ENCODE measurements at regions not wholly inside any gene's neighbourhood (a gene's known extent, or its start where the extent isn't known, plus 50 kb on each side); places are given as distances from the start of the nearest gene placed in this dataset.
"Not testable (repeated sequence)": the region's sequence is repeated elsewhere in the genome, so short reads cannot be mapped to it uniquely, and the experiment has no call there.

DNA sequence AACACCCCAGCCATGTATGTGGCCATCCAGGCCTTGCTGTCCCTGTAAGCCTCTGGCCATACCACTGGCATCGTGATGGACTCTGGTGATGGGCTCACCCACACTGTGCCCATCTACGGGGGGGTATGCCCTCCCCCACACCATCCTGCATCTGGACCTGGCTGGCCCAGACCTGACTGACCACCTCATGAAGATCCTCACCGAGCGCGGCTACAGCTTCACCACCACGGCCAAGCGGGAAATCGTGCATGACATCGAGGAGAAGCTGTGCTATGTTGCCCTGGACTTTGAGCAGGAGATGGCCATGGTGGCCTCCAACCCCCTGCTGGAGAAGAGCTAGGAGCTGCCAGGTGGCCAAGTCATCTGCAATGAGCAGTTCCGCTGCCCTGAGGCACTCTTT, 80.4 kb upstream of the ZCCHC2 start:
- DNase-seq: no peak

DNA sequence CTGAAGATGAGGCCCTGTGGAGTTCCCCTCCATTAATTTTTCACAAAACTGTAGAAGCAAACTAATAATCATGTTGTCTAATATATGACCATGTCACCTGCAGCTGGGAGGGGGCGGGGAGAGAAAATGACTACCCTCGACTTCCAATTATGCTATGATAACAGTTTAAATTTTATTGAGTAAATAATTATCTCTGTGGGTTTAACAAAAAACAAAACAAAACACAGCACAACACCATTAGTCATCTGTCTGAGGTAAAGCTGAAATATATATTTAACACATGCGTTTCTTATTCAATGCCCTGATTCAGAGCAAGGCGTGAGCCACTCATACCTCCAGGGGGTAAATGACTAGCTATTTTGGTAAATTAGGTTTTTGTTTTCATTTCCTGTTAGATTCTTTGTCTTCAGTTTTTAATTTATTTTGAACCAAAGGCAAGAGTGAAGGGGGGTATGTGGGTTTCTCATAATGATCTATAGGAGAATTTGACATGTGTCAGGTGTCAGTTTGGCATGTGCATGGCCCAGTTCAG, 77.4 kb upstream of the ZCCHC2 start:
- no peak for DNase-seq

DNA sequence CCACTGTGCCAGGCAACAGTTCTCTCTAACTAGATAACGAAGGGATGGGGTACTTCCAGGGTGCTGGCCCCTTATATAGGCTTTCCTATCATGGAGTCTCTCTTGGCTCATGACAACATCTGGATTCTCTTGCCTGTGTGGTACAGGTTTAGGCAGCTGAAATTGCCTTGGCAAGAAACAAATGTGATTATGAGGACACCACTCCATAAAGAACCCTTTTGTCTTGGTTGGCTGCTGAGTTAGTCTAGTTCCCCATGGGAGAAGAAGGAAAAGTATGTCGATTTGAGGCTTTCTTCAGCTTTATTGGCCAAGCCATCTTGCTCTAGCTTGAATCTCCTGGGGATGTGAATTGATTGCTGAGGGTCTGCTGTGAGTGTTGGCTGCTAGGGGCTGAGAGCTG, 76.3 kb upstream of the ZCCHC2 start:
- no peak for DNase-seq

DNA sequence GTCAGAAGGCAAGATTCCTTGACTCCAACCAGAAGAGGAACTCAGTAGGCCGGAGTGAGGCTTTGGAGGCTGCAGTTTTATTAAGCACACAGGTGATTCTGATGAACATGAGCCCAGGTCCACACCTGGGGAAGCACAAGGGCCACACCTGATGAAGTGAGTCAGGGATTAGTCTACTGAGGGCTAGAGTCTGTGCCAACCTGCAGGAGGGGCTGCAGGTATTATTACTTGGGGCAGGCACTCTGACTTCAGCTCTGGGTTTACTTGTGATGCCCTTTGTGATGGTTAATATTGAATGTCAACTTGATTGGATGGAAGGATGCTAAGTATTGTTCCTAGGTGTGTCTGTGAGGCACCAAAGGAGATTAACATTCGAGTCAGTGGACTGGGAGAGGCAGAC, 75.2 kb upstream of the ZCCHC2 start:
- no peak for DNase-seq

DNA sequence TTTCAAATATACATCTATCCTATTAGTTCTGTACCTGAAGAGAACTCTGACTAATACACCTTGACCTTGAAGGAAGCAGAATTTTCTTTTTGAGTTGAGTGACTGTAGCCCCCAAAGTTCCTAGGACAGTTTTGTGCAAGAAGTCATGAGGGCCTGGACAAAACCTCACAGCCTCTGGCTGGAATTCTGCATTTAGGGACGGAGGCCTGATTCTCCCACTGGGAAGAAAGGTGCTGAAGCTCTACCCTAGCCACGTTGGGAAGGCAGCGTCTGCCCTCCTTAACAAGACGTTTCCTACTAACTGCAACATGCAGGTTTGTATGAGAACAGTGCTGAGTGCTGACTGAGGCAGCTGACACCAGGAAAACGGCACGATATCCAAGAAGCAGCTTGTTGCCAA, 74.4 kb upstream of the ZCCHC2 start:
- DNase-seq: no peak

DNA sequence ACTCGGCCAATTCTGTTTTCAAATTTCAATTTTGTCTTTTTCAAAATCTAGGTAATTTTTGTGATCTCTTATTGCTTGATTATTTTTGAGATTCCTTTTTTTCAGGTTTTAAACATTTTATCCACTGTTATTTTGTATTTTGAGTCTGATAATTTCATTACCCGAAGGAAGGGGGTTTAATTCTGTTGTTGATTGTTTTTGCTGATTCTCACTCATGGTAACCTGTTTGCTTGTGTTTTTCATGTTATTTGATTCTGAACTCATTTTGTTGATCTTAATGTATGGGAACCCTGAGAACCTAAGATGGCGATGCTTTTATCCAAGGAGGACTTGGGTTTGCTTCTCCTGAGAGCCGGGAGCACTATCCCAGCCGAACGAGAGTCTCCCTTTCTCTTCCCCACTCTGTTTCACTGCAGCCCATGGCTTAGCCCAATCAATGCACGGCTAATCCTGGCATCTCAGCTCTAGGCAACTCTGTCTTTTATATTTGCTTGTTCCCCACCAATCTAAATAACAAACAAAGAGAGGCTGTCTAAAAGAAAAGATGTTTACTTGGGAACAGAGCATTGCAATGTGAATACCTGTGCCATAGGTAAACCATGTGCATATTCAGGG, 73.2 kb upstream of the ZCCHC2 start:
- DNase-seq: no peak

DNA sequence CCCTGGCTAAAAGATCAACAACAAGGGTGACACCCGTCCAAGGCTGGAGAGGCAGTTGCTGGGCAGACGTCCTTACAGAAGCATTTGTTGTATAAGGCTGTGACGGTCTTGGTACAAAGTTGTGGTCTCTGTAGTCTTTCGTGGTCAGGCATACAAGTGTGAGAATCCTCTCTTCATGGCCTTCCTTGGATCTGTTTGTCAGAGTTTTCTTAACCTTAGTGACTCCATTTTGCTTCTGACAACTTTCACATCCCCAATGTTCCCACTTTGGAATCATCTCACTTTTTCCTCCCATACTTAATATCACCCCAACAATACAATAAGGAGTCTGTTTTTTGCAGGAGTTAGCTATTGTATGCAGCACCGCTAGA, 72.7 kb upstream of the ZCCHC2 start:
- no peak for DNase-seq

DNA sequence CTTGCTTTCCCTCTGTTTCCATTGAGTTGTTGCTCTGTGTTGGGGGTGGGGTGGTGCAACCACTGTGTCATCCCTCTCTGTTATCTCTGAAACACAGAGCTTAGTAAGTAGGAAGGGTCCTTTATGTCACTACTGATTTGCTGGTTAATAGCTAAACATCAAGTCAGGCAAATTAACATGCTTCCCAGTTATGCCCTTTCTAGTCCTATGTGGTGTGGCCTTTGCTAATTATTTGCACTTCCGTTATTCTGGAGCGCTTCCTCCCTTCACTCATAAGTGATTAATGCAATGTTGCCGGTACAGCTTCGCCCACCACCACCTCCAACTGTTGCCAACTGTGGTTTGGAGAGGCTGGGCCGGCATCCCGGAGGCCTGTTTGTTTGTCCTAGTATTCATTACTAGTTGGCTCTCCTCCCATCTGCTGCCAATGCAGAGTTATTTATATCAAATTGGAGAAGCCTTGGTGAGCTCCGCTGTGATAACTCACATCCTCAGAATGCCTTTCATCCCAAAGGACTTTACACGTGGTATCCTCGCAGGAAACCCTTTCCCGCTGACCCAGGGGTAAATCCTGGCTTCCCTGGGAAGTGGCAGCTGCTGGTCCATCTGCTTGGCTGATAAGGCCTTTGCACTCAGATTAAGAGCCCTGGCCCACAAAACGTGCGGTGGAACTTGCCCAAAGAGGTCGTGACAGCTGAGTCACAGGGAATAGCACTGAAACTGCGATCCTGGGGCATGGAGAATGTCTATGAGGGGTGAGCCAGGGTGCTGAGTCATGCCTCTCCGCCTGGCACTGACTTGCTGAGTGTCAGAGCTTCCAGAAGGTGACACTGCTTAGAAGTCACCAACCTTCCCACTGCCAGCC, 72.0 kb upstream of the ZCCHC2 start:
- DNase-seq: peak; percentile 62

DNA sequence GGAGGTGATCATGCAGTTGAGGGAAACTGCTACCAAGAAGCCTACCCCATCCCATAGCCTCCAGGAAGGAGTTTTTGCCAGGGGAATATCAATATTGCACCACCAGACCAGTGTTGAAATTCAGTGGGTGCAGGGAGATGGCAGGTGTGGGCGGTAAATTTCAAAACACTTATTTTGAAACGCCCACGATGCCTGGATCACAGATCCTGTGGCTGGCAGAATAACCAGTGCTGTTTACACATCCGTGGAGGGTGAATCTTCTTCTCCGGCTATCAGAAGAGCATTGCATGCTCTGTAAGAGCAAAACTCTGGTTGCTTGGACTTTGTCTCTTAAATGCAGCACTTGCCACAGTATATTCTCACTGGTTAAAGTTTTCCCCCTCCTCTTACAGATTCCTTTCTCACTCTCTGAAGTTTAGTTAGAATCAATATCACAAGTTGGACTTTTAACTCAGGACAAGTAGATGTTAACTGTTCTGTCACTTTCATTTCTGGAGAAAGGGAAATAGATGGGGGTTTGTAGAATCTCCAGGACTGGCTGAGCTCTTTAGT, 70.5 kb upstream of the ZCCHC2 start:
- DNase-seq: no peak

DNA sequence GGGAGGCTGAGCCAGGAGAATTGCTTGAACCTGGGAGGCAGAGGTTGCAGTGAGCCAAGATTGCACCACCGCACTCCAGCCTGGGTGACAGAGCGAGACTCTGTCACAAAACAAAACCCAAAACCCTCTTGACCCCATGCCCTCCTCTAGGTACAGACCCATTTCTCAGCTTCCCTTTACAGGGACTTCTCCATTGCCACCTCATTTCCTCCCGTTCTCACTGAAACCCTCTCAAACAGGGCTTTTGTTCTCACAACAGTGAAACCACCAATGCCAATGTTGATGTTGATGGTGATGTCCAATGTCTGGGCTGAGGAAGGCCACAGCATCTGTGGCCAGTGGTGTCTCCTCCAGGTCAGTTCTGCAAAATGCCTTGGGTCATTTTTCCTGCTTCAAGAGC, 69.0 kb upstream of the ZCCHC2 start:
- no peak for DNase-seq

DNA sequence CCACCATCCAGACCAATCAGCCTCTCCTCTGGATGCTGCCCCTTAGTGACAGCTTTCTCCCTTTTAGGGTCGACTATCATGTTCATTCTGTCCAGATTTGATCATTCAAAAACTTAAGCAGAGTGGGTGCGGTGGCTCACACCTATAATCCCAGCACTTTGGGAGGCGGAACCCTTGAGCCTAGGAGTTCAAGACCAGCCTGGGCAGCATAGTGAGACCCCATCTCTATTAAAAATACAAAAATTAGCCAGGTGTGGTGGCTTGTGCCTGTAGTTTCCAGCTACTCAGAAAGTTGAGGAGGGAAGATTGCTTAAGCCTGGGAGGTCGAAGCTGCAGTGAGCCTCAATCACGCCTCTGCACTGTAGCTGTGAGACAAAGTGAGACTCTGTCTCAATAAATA, 68.3 kb upstream of the ZCCHC2 start:
- no peak for DNase-seq

DNA sequence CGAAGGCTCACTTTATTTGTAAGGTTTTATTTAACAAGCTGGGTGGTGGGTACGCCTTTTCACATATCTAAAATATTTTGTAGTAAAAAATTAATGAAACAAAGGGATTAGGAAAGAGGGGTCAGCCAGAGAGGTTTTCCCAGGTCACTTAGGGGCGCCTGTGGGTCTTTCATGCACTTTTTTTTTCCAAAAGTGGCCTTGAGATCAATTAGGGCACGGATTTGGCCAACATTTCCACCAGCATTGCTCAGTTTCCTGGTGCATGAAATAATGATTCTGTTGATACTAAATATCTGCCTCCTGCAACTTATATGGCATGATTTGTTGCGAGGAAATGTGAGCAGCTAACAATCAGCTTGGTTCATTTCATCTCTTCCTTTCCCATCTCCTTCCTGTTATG, 67.6 kb upstream of the ZCCHC2 start:
- no peak for DNase-seq

DNA sequence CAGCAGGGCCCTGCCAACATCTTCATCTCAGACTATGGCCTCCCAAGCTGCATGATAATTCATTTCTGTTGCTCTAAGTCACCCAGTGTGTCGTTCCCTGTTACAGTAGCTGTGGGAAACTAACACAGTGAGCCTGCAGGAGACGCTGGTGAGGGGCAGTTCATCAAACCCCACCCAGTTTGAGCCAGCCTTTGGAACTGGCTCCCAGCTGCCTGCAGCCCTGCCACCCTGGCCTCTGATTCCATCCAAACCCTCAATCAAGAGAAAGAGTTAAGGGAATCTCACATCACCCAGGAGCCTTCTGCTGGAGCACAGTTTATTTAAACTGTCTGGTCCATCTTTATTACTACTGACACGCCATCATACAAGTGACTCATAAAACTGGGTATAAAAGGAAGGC, 64.9 kb upstream of the ZCCHC2 start:
- DNase-seq: no peak

DNA sequence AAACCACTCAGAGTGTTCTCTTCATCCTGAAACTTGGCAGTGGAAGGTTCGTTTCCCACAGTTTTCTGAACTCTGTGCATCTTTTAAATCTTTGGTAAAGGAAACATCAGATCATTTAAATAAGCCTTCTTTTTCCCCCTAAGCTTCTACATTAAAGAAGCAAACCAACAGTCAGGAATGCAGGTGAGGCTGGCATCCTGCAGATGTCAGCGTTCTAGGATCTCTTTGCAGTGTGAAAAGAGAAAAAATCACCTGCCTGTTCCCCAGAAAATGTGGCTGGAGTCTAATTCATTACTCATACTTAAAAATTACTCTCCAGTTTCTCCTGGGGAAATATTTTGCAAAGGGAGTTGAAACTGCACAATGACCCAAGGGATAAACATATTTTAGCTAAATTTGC, 64.5 kb upstream of the ZCCHC2 start:
- DNase-seq: no peak

DNA sequence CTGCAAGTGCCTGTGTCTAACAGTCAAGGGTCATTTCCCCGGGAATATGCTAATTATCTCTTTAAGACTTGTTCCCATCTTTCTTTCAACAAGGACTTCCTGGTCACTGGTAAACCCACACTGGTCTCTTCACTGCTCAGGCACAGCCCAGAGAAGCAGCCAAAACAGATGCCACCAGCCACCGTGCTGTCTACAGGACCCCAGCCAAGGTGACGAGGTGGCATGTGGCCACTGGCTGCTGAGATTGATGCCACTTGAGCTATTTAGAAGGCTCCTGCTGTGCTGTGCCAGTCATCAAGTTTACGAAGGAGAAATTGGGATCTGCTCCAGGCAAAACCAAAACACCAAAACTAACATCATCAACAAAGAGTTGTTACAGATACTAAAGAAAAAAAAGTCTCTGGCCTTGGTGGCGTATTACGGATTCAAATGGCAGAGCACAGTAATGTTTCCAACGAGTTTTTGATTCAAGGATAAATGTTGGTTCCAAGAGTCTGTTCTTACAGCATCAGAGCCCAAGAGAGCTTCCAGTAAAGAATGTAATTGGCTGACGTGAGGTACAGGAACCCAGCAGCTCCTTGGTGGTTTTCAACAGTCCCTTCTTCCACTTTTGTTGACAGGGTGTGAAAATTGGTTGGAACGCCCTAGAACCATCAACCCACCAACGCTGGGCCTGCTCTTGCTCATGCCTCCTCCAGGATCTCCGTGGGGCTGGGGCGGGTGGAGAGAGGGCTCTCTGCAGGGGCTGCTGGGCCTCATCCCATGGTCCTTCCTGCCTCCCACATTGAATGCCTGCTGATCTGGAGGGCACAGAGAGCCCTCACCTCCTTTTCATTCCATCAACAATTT, 63.7 kb upstream of the ZCCHC2 start:
- no peak for DNase-seq

DNA sequence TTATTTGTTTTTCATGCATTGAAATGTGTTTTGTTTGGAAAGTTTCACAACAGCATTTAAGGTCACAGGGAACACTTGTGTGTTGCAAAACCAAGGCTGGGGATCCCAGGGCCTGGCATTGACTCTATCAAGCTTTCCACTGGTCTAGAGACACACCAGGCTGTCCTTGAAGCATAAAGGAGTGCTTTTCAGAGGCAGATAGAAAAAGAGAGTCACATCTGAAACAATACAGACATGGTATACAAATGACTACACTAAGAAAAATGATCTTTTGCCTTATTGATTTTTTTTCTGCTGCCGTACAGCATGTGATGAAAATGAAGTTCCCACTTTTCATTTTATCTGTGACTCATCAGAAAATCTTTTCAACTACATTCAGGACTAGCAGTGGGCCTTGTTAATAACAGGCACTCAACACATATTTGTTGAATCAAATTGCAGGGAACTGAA, 61.9 kb upstream of the ZCCHC2 start:
- no peak for DNase-seq

DNA sequence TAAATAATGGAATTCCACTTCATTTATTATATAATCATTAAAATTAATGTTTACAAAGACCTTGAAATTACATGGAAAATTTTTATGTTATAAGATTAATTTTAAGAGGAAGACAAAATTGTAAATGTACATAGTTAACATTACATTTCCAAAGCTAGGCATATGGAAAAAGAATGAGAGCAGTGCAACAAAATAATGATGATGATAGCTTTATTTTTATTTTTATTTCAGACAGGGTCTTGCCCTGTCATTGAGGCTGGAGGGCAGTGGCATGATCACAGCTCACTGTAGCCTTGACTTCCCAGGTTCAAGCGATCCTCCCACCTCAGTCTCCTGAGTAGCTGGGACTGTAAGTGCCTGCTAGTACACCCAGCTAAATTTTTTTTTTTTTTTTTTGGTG, 61.2 kb upstream of the ZCCHC2 start:
- no peak for DNase-seq

DNA sequence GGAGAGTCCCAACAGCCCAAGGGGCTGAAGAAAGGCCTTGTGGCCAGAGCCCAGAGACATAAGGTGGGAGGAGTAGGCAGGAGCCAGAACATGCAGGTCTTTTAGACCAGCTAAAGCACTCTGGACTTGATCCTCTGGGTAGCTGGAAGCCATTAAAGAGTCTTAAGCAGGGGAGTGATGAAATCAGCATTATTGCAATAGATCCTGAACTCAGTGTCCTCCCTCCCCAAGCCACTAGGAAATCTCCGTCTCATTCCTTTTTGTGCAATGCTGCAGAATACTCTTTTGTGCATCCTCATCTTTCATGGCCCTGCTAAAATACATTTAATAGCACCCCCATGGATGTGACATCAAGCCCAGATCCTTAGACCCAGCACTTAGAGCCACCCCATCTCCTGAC, 58.6 kb upstream of the ZCCHC2 start:
- no peak for DNase-seq

DNA sequence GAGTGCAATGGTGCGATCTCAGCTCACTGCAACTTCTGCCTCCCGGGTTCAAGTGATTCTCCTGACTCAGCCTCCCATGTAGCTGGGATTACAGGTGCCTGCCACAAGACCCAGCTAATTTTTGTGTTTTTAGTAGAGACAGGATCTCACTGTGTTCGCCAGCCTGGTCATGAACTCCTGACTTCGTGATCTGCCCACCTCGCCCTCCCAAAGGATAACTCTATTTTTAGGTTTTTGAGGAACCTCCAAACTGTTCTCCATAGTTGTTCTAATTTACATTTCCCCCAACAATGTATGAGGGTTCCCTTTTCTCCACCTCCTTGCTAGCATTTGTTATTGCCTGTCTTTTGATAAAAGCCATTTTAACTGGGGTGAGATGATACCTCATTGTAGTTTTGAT, 53.7 kb upstream of the ZCCHC2 start:
- not testable (repeated sequence) for DNase-seq

Measured in DMS153 (cell line).